Panc1 (cell line): ENCODE measurements at regions not wholly inside any gene's neighbourhood (a gene's known extent, or its start where the extent isn't known, plus 50 kb on each side); places are given as distances from the start of the nearest gene placed in this dataset.

ENCODE experiments used
- POLR2AphosphoS5 ChIP-seq: IDR thresholded peaks from 2 replicates; pipeline ENCODE4 v1.6.1; 2012; ENCODE audit warnings: mild to moderate bottlenecking, low read depth, low read length, moderate library complexity
- TF ChIP-seq, protein P1 (sequence below): fragments of 450-650 bp; IDR thresholded peaks from 2 replicates; pipeline ENCODE4 v1.5.1; 2017; ENCODE audit warnings: mild to moderate bottlenecking

DNA sequence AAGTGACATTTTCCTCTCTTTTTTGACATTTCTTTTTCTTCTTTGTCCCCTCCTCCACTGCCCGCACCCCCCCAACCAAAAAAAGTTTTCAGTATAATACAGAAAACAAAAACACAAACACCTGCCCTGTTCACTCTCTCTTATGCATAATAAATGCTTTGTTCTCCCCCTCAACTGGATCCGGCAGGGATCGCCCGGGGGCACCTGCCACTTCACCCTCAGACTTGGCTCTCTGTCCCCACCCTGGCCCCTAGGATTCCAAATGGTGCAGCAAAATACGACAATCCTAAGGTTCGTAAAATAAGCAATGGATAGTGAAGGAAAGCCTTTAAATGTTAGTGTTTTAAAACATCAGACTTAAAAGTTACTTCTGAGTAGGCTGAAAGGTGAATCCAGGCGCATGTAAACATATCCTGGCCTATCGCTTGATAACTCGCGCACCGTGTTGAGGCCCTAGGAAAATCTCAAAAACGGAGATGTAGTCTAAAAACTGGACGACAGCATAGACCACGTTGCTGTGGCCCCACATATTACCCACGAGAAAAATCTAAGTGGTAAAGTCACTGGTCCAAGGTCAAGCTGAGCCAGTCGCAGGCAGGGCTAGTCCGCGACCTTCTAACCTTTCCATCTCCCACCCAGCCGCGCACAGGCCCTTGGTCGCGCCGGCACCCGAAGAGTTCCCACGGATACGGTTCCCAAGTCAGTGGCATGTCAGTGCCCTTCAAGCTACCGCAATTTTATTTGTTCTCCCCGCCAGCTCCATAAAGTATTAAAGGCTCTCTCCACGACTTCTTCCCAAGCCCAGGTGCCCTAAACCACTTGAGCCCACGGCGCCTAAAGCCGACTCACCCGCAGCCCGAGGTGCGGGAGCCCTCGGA, 130.8 kb downstream of the OGFRL1 start:
- TF ChIP-seq POLR2AphosphoS5, result no peak; the same call in 1 of the 2 replicates
- TF ChIP-seq, protein P1, sequence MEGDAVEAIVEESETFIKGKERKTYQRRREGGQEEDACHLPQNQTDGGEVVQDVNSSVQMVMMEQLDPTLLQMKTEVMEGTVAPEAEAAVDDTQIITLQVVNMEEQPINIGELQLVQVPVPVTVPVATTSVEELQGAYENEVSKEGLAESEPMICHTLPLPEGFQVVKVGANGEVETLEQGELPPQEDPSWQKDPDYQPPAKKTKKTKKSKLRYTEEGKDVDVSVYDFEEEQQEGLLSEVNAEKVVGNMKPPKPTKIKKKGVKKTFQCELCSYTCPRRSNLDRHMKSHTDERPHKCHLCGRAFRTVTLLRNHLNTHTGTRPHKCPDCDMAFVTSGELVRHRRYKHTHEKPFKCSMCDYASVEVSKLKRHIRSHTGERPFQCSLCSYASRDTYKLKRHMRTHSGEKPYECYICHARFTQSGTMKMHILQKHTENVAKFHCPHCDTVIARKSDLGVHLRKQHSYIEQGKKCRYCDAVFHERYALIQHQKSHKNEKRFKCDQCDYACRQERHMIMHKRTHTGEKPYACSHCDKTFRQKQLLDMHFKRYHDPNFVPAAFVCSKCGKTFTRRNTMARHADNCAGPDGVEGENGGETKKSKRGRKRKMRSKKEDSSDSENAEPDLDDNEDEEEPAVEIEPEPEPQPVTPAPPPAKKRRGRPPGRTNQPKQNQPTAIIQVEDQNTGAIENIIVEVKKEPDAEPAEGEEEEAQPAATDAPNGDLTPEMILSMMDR, result no peak
